ENCODE measurements at regions not wholly inside any gene's neighbourhood (a gene's known extent, or its start where the extent isn't known, plus 50 kb on each side); places are given as distances from the start of the nearest gene placed in this dataset.

DNA sequence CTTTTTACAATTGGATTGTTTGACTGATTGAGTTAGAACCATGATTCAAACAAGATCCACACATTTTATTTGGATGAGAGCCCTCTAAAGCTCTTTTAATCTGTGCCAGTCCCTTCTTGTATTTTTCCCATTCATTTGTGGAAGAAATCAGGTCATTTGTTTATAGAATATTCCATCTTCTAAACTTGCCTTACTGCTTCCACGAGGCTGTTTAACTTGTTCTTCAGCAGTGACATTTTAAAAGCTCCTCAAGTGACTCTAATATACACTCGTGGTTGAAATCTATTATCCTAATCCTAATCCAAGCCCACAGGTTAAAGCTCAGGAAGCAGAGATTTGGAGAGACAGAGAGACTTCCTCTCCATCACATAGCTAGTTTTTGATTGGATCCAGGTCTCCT is 155.4 kb upstream of the SVIL start:
- 26 to 29% methylated on average over 2 of the region's 2 CpGs for WGBS, 2 donors
- H3K9me3 ChIP-seq: no peaks in the 10 kb centered on the region
- ATAC-seq (ENCODE audit: low FRiP score in 2 of 2) (no peak), DNase-seq (no peak)
- no peaks in the 10 kb centered on the region for H3K36me3 ChIP-seq
- H3K27ac ChIP-seq: no peak overlapping the region
- H3K4me1 ChIP-seq: peaks cover 0 to 12% (median 6%) of the 10 kb centered on the region in 4 donors
- no peaks in the 10 kb centered on the region for H3K27me3 ChIP-seq
- no peak overlapping the region for H3K4me3 ChIP-seq
- TF ChIP-seq EP300 (IDR thresholded peaks at IDR 0.05) (no peak), POLR2A (IDR thresholded peaks at IDR 0.05) (no peak), CTCF (IDR thresholded peaks at IDR 0.05) (no peak), POLR2AphosphoS5 (IDR thresholded peaks at IDR 0.05) (no peak)

- Histone ChIP-seq H3K27me3 (no peaks in the 10 kb centered on the region), H3K36me3 (no peaks in the 10 kb centered on the region), H3K9me3 (no peaks in the 10 kb centered on the region), H3K4me1 (peaks cover 17 to 23% (median 19%) of the 10 kb centered on the region in 4 donors), H3K4me3 (no peak overlapping the region), H3K27ac (no peak overlapping the region)
- 53 to 87% methylated on average over 1 of the region's 1 CpG for WGBS, 2 donors
- TF ChIP-seq POLR2AphosphoS5 (IDR thresholded peaks at IDR 0.05): no peak
- no peak for TF ChIP-seq POLR2A (IDR thresholded peaks at IDR 0.05)
- DNase-seq (no peak), ATAC-seq (ENCODE audit: low FRiP score in 2 of 2) (no peak)
Measured at GRCh38 chr10:29788113-29788512, 153.3 kb upstream of the SVIL start.

- peak in 1 of 2 donors; percentile 12 for ATAC-seq (ENCODE audit: low FRiP score in 2 of 2)
Measured at GRCh38 chr10:29785701-29786100, 150.9 kb upstream of the SVIL start.

DNA sequence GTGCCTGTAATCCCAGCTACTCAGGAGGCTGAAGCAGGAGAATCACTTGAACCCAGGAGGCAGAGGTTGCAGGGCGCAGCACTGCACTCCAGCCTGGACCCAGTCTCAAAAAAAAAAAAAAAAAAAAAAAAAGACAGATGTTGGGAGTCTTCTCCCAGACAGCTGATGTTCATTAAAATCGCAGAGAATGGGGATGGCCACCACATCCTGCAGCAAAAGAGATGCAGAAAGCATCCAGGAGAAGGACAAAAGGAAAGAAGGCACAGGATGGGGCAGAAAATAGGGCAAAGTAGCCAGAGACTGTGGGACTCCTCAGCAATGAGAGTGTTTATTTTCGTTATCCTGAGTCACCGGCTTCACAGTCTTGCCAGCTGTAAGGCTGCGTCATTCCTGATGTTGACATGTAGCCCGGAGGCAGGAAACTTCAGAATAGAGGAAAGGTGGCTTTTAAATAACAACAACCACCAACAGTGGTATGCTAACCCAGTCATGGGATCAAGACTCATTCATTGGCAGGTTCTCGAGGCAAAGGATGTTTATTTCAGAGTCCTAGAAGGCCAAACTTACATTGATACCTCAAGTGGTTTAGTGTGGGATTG is 149.5 kb upstream of the SVIL start:
- DNase-seq: peak in 1 of 2 donors; percentile 74

More at GRCh38 chr10:29785701-29786100, 150.9 kb upstream of the SVIL start:
- DNase-seq: no peak
- H3K9me3 ChIP-seq: no peaks in the 10 kb centered on the region
- H3K4me3 ChIP-seq: no peak overlapping the region
- no peaks in the 10 kb centered on the region for H3K36me3 ChIP-seq
- no peaks in the 10 kb centered on the region for H3K27me3 ChIP-seq
- 49 to 88% methylated on average over 2 of the region's 2 CpGs for WGBS, 2 donors
- peaks cover 11 to 23% (median 14%) of the 10 kb centered on the region in 4 donors for H3K4me1 ChIP-seq
- no peak for TF ChIP-seq POLR2AphosphoS5 (IDR thresholded peaks at IDR 0.05)
- no peak for TF ChIP-seq POLR2A (IDR thresholded peaks at IDR 0.05)
- peak overlapping the region in 1 of 4 donors; percentile 69 for H3K27ac ChIP-seq

DNA sequence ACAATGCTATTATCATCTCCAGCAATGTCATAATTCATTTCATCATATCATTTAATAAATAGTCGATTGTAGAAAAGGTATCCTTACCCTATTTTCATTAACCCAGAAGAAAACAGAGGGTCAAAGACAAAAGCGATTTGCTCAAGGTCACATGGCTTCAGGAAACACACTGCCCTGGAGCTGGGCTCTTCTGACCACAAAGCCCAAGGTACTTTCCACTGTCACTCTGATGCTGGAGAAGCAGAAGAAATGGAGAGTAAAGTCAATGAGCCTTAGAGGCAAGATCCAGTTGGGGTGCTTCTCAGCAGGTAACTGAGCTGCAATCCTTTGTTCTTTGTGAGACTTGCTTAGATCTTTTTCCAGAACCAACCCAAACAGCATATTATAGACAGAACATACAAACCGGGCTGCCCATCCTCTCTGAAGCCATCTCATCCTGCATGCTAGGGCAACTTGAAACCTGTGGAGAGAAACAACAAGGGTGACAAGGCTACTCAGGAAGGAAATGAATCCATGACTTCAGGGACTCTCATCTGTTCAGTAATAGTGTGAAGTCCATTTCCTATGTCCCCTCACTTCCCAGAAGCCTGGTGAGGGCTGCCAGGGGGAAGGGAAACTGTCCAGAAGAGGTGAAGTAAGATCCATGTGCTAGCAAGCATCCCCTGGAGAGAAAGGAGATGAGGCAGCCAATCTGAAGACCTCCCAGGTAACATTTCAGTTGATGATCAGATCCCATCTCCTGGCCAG is 148.6 kb upstream of the SVIL start:
- DNase-seq (no peak), ATAC-seq (ENCODE audit: low FRiP score in 2 of 2) (no peak)
- Histone ChIP-seq H3K36me3 (no peaks in the 10 kb centered on the region), H3K27ac (peak overlapping the region in 2 of 4 donors; percentile 34 to 69), H3K4me1 (peaks cover 11 to 28% (median 16%) of the 10 kb centered on the region in 4 donors), H3K27me3 (no peaks in the 10 kb centered on the region), H3K4me3 (no peak overlapping the region), H3K9me3 (no peaks in the 10 kb centered on the region)
- 45 to 66% methylated on average over 3 of the region's 3 CpGs for WGBS, 2 donors
- TF ChIP-seq POLR2AphosphoS5 (IDR thresholded peaks at IDR 0.05) (peak; percentile 16 to 60), CTCF (IDR thresholded peaks at IDR 0.05) (no peak), EP300 (IDR thresholded peaks at IDR 0.05) (peak in 1 of 4 donors; percentile 46)

More for the DNA sequence above, 149.5 kb upstream of the SVIL start:
- peak in 2 of 4 donors; percentile 73 to 96 for TF ChIP-seq EP300 (IDR thresholded peaks at IDR 0.05)
- TF ChIP-seq CTCF (IDR thresholded peaks at IDR 0.05): no peak
- TF ChIP-seq POLR2AphosphoS5 (IDR thresholded peaks at IDR 0.05): peak; percentile 81 to 91
- peak; percentile 91 to 93 for ATAC-seq (ENCODE audit: low FRiP score in 2 of 2)
- Histone ChIP-seq H3K4me1 (peaks cover 11 to 28% (median 16%) of the 10 kb centered on the region in 4 donors), H3K36me3 (no peaks in the 10 kb centered on the region), H3K27ac (peak overlapping the region in 2 of 4 donors; percentile 34 to 69), H3K4me3 (no peak overlapping the region), H3K9me3 (no peaks in the 10 kb centered on the region), H3K27me3 (no peaks in the 10 kb centered on the region)
- 37 to 38% methylated on average over 7 of the region's 7 CpGs for WGBS, 2 donors
